ENCODE measurements at regions not wholly inside any gene's neighbourhood (a gene's known extent, or its start where the extent isn't known, plus 50 kb on each side); places are given as distances from the start of the nearest gene placed in this dataset.

GRCh38 chr9:21567926-21568325 lies 85.8 kb upstream of the IFNE start:
- no peaks in the 10 kb centered on the region for H3K9me3 ChIP-seq (ENCODE audit: insufficient read depth, low read depth, low read length)
- H3K4me1 ChIP-seq (ENCODE audit: insufficient read depth, low read length) = peaks cover 4% of the 10 kb centered on the region; the same call in 1 of the 2 replicates
- H3K36me3 ChIP-seq (ENCODE audit: insufficient read depth, low read depth, low read length) = no peaks in the 10 kb centered on the region
- no peak overlapping the region for H3K27ac ChIP-seq (ENCODE audit: low read length)
- no peak overlapping the region for H3K9ac ChIP-seq (ENCODE audit: low read depth, low read length)
- H3K4me3 ChIP-seq (ENCODE audit: low read length) = no peak overlapping the region
- no peaks in the 10 kb centered on the region for H3K27me3 ChIP-seq (ENCODE audit: insufficient read depth, low read length)

- Histone ChIP-seq H3K27me3 (ENCODE audit: insufficient read depth, low read length) (no peaks in the 10 kb centered on the region), H3K4me3 (ENCODE audit: low read length) (no peak overlapping the region), H3K27ac (ENCODE audit: low read length) (no peak overlapping the region), H3K9ac (ENCODE audit: low read depth, low read length) (no peak overlapping the region), H3K4me1 (ENCODE audit: insufficient read depth, low read length) (peaks cover 4% of the 10 kb centered on the region; the same call in 1 of the 2 replicates), H3K36me3 (ENCODE audit: insufficient read depth, low read depth, low read length) (no peaks in the 10 kb centered on the region), H3K9me3 (ENCODE audit: insufficient read depth, low read depth, low read length) (no peaks in the 10 kb centered on the region)
These were observed 86.4 kb upstream of the IFNE start for GRCh38 chr9:21568484-21568883.

DNA sequence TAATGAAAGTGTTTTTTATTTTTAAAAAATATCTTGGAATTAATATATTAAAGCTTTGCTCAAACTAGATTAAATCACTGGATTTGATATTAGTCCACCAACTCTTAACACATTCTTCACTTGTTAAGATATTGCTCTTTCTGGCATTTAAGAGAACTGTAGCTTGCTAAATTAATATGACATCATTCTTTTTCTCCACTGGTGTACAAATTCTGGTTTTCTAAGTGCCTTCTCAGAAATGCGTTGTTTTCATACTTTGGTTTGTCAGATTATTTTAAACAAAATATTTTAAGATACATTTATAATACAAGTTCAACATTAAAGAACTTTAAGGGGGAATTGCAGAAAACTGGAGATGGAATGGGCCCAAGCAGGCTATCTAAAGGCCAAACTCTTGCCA lies 87.6 kb upstream of the IFNE start:
- no peaks in the 10 kb centered on the region; the same call in 1 of the 2 replicates for H3K4me1 ChIP-seq (ENCODE audit: insufficient read depth, low read length)
- no peaks in the 10 kb centered on the region for H3K36me3 ChIP-seq (ENCODE audit: insufficient read depth, low read depth, low read length)
- H3K27ac ChIP-seq (ENCODE audit: low read length) = no peak overlapping the region
- H3K9ac ChIP-seq (ENCODE audit: low read depth, low read length) = no peak overlapping the region
- H3K4me3 ChIP-seq (ENCODE audit: low read length) = no peak overlapping the region
- no peaks in the 10 kb centered on the region for H3K27me3 ChIP-seq (ENCODE audit: insufficient read depth, low read length)
- no peaks in the 10 kb centered on the region for H3K9me3 ChIP-seq (ENCODE audit: insufficient read depth, low read depth, low read length)

DNA sequence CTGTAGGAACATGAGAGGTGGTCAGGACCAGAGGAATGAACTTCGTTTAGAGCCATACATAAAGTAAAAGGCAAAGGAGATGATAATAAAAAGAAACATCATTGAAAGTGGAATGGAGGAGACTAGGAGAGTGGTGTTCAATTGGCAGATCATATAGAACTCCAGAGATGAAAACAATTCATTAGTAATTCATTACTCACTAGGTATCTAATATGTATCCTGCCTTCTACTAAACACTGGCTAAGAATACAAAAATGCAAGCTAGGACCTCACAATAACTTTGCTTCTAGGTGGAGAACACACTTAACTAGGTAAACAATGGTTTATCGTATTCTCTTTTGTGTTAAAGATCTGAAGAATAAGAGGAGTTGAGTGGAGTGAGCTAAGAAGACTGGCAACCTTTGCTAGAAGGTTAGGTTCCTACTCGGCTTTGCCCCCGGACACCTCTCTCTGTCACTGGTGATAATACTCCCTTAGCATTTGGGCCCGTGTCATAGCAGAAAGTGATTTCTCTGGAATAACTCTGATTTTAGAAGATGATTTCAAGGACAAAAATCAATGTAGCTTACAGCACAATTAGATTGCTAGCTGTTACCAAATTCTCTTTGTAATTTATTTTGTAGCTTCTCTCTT lies 88.6 kb upstream of the IFNE start:
- Histone ChIP-seq H3K4me1 (ENCODE audit: insufficient read depth, low read length) (no peaks in the 10 kb centered on the region), H3K9me3 (ENCODE audit: insufficient read depth, low read depth, low read length) (no peaks in the 10 kb centered on the region), H3K36me3 (ENCODE audit: insufficient read depth, low read depth, low read length) (no peaks in the 10 kb centered on the region), H3K9ac (ENCODE audit: low read depth, low read length) (no peak overlapping the region), H3K27me3 (ENCODE audit: insufficient read depth, low read length) (no peaks in the 10 kb centered on the region), H3K4me3 (ENCODE audit: low read length) (no peak overlapping the region), H3K27ac (ENCODE audit: low read length) (no peak overlapping the region)

DNA sequence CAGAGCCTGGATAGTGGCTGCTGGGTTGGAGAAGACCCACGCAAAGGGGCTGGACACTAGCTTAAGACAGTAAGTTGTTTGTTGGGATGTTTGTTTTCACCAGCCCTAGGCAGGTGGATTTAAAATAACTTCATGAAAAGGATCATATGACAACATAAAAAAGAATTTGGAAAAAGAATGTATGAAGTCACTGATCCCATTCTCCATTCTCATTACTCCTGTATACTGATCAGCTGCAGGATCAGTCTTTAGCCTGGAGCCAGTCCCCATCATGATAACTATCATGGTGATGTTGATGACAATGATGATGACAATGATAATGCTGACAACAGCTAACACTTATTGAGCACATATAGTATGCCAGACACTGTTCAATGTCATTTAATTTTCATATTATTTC lies 92.1 kb upstream of the IFNE start:
- Histone ChIP-seq H3K36me3 (ENCODE audit: insufficient read depth, low read depth, low read length) (no peaks in the 10 kb centered on the region), H3K27ac (ENCODE audit: low read length) (no peak overlapping the region), H3K27me3 (ENCODE audit: insufficient read depth, low read length) (no peaks in the 10 kb centered on the region), H3K9me3 (ENCODE audit: insufficient read depth, low read depth, low read length) (no peaks in the 10 kb centered on the region), H3K9ac (ENCODE audit: low read depth, low read length) (no peak overlapping the region), H3K4me1 (ENCODE audit: insufficient read depth, low read length) (no peaks in the 10 kb centered on the region; the same call in 1 of the 2 replicates), H3K4me3 (ENCODE audit: low read length) (no peak overlapping the region)

DNA sequence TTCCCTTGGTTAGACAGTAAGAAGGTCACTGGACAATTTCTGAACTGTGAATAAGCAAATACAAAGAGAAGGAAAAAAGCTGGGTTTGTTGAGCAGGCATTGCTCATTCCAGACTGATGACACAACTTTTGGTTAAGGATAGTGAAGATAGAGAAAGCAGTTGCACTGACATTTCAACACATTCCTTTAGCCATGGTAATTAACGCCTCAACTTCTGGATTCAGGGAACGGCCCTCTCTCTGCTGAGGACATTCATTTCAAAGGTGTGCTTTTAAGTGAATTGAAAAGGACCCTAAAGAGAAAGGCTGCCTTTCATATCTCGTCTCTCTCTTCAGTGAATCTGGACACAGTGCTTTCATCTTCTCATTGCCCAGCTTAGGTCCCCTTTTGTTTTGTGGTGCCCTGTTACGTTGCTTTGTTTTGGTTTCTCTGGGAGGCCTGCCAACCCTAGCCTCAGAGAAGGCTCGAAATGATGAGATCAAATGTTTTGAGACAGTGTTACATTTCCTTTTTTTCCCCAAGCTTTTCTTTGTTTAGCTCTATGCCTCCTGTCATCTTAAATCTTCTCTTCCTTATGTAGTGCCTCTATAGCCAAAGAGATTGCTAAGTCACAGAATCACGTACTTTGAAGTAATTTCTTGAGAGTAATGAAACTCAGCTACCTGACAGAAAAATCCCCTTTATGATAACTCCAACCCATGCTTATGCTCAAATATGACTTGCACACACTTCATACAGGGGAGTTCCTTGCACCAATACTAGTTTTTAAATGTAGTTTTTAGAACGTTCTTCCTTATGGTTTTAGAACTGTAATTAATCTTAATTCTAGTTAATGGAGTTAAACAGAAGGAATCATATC lies 94.4 kb upstream of the IFNE start:
- Histone ChIP-seq H3K4me1 (ENCODE audit: insufficient read depth, low read length) (no peaks in the 10 kb centered on the region; the same call in 1 of the 2 replicates), H3K27ac (ENCODE audit: low read length) (no peak overlapping the region), H3K9ac (ENCODE audit: low read depth, low read length) (no peak overlapping the region), H3K4me3 (ENCODE audit: low read length) (no peak overlapping the region), H3K9me3 (ENCODE audit: insufficient read depth, low read depth, low read length) (no peaks in the 10 kb centered on the region), H3K27me3 (ENCODE audit: insufficient read depth, low read length) (no peaks in the 10 kb centered on the region), H3K36me3 (ENCODE audit: insufficient read depth, low read depth, low read length) (no peaks in the 10 kb centered on the region)

DNA sequence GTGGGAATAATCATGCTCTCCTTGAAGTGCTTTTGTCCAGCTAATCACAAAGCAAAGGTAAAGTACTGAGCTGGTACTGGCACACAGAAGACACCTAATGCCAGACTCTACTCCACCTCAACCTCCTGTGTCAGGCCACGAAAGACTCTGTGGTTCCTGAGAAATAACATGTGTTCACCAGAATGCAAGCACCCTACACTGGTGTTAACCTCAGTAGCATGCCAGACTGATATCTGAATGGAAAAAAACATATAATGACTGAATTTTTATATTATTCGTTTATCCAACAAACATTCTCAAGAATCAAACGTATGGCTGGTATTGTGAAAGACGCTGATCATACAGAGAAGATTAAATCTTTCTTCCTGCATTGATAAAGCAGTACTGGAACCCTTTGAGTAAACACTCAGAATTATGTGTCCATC lies 97.1 kb upstream of the IFNE start:
- Histone ChIP-seq H3K27ac (ENCODE audit: low read length) (no peak overlapping the region), H3K4me1 (ENCODE audit: insufficient read depth, low read length) (no peaks in the 10 kb centered on the region; the same call in 1 of the 2 replicates), H3K9ac (ENCODE audit: low read depth, low read length) (no peak overlapping the region), H3K9me3 (ENCODE audit: insufficient read depth, low read depth, low read length) (no peaks in the 10 kb centered on the region), H3K4me3 (ENCODE audit: low read length) (no peak overlapping the region), H3K27me3 (ENCODE audit: insufficient read depth, low read length) (no peaks in the 10 kb centered on the region), H3K36me3 (ENCODE audit: insufficient read depth, low read depth, low read length) (no peaks in the 10 kb centered on the region)

- Histone ChIP-seq H3K9me3 (ENCODE audit: insufficient read depth, low read depth, low read length) (no peaks in the 10 kb centered on the region), H3K27ac (ENCODE audit: low read length) (no peak overlapping the region), H3K4me3 (ENCODE audit: low read length) (no peak overlapping the region), H3K9ac (ENCODE audit: low read depth, low read length) (no peak overlapping the region), H3K36me3 (ENCODE audit: insufficient read depth, low read depth, low read length) (no peaks in the 10 kb centered on the region), H3K27me3 (ENCODE audit: insufficient read depth, low read length) (no peaks in the 10 kb centered on the region), H3K4me1 (ENCODE audit: insufficient read depth, low read length) (no peaks in the 10 kb centered on the region; the same call in 1 of the 2 replicates)
These were observed 97.6 kb upstream of the IFNE start for GRCh38 chr9:21579743-21580142.

DNA sequence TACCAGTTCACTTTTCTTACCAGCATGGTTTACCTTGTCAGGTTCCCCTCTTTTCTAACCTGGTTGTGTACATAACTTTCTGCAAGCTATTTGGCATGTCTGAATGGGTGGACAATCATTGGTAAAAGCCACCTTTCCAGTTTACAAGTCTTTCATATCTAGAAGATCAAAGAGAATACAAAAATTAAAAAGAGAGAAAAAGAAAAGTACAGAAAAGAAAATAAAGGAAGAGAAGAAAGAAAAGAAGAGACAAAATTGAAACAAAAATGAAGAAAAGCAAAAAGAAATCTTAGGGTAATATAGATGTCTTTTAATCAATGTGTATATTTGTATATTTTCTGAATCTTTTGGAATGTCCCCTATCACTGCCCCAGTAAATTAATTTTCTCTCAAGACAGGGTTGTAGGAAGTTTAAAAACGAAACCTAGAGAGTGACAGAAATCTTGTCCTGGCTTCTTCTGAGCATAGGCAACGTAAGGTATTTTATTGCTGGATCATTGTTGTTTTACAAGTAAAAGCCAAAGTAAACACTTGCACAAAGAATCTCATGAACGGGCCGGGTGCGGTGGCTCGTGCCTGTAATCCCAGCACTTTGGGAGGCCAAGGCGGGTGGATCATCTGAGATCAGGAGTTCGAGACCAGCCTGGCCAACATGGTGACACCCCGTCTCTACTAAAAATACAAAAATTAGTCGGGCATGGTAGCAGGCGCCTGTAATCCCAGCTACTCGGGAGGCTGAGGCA lies 98.7 kb upstream of the IFNE start:
- Histone ChIP-seq H3K4me3 (ENCODE audit: low read length) (no peak overlapping the region), H3K4me1 (ENCODE audit: insufficient read depth, low read length) (no peaks in the 10 kb centered on the region; the same call in 1 of the 2 replicates), H3K27ac (ENCODE audit: low read length) (no peak overlapping the region), H3K36me3 (ENCODE audit: insufficient read depth, low read depth, low read length) (no peaks in the 10 kb centered on the region), H3K27me3 (ENCODE audit: insufficient read depth, low read length) (no peaks in the 10 kb centered on the region), H3K9ac (ENCODE audit: low read depth, low read length) (no peak overlapping the region), H3K9me3 (ENCODE audit: insufficient read depth, low read depth, low read length) (no peaks in the 10 kb centered on the region)

GRCh38 chr9:21583628-21584377 lies 101.7 kb upstream of the IFNE start:
- Histone ChIP-seq H3K4me3 (ENCODE audit: low read length) (no peak overlapping the region), H3K27ac (ENCODE audit: low read length) (no peak overlapping the region), H3K4me1 (ENCODE audit: insufficient read depth, low read length) (no peaks in the 10 kb centered on the region; the same call in 1 of the 2 replicates), H3K9ac (ENCODE audit: low read depth, low read length) (no peak overlapping the region), H3K27me3 (ENCODE audit: insufficient read depth, low read length) (no peaks in the 10 kb centered on the region), H3K36me3 (ENCODE audit: insufficient read depth, low read depth, low read length) (no peaks in the 10 kb centered on the region), H3K9me3 (ENCODE audit: insufficient read depth, low read depth, low read length) (no peaks in the 10 kb centered on the region)

- H3K9me3 ChIP-seq (ENCODE audit: insufficient read depth, low read depth, low read length) = no peaks in the 10 kb centered on the region
- no peaks in the 10 kb centered on the region for H3K27me3 ChIP-seq (ENCODE audit: insufficient read depth, low read length)
- H3K36me3 ChIP-seq (ENCODE audit: insufficient read depth, low read depth, low read length) = no peaks in the 10 kb centered on the region
- H3K4me3 ChIP-seq (ENCODE audit: low read length) = no peak overlapping the region
- no peaks in the 10 kb centered on the region; the same call in 1 of the 2 replicates for H3K4me1 ChIP-seq (ENCODE audit: insufficient read depth, low read length)
- no peak overlapping the region for H3K27ac ChIP-seq (ENCODE audit: low read length)
- H3K9ac ChIP-seq (ENCODE audit: low read depth, low read length) = no peak overlapping the region
These were observed 102.8 kb upstream of the IFNE start for GRCh38 chr9:21584890-21585289.
